SK-N-MC (cell line): ENCODE measurements at regions not wholly inside any gene's neighbourhood (a gene's known extent, or its start where the extent isn't known, plus 50 kb on each side); places are given as distances from the start of the nearest gene placed in this dataset.

Source experiments
- DNase-seq: peaks from one replicate; pipeline ENCODE4 v3.0.0-alpha.2; 2011; ENCODE audit warnings: low read depth, low spot score
- H3K27ac ChIP-seq: fragments of 200-600 bp; sonication (generic); 2 replicates; pipeline ENCODE4 v1.5.1; 2016; ENCODE audit warnings: mixed run types
- H3K36me3 ChIP-seq: fragments of 200-600 bp; sonication (generic); 2 replicates; pipeline ENCODE4 v1.6.1; 2017; ENCODE audit warnings: antibody characterized with exemption, low read length, mixed read lengths; ENCODE audit not compliant: insufficient read depth
- H3K4me3 ChIP-seq: fragments of 200-600 bp; sonication (generic); 2 replicates; pipeline ENCODE4 v1.5.1; 2016
- H3K9ac ChIP-seq: fragments of 200-600 bp; sonication (generic); 2 replicates; pipeline ENCODE4 v1.8.0; 2017; ENCODE audit warnings: mixed run types, mixed read lengths; ENCODE audit not compliant: insufficient read length
- H3K9me3 ChIP-seq: fragments of 200-600 bp; sonication (generic); 2 replicates; pipeline ENCODE4 v1.6.1; 2017; ENCODE audit warnings: low read depth, mild to moderate bottlenecking, antibody characterized with exemption, low read length, moderate library complexity, mixed read lengths
- EZH2 ChIP-seq: fragments of 200-600 bp; sonication (generic); IDR thresholded peaks from one replicate; pipeline ENCODE4 v1.6.1; 2017; ENCODE audit warnings: antibody characterized with exemption
- FOXP2 ChIP-seq: optimal IDR thresholded peaks from 2 replicates; pipeline ENCODE3; 2011; ENCODE audit warnings: mild to moderate bottlenecking, moderate library complexity; ENCODE audit not compliant: insufficient read depth; ENCODE audit errors: extremely low read length, control extremely low read depth
- POLR2AphosphoS5 ChIP-seq: IDR thresholded peaks from 2 replicates; pipeline ENCODE4 v1.6.1; 2012; ENCODE audit warnings: mild to moderate bottlenecking, low read depth, low read length, borderline replicate concordance

GRCh38 chr1:209324901-209325871 is 258.3 kb upstream of the CAMK1G start:
- no peaks in the 10 kb centered on the region for H3K9me3 ChIP-seq
- no peak for DNase-seq
- no peak overlapping the region for H3K9ac ChIP-seq
- no peaks in the 10 kb centered on the region for H3K36me3 ChIP-seq
- no peak overlapping the region for H3K4me3 ChIP-seq
- H3K27ac ChIP-seq, result no peak overlapping the region
- TF ChIP-seq POLR2AphosphoS5 (no peak), EZH2 (no peak), FOXP2 (no peak)

DNA sequence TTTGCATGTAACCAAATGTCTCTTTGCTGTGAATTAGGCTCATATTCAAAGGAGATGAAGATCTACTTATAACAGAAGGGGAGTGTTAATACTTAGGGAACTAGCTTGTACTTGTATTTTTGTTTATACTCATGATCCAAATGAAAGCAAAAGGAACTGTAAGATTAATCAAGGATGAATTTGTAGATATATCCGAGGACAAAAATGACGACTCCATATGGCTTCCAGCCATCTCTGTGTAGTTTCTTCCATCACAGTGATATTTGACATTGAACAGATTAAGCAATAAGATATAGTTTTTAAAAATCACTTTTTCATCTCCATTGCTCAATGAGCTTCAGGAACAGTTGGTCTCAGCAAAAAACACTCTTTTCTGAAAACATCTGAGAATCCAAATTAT is 257.4 kb upstream of the CAMK1G start:
- no peak for TF ChIP-seq POLR2AphosphoS5
- no peak for TF ChIP-seq EZH2
- no peaks in the 10 kb centered on the region for H3K36me3 ChIP-seq
- H3K4me3 ChIP-seq, result no peak overlapping the region
- no peak overlapping the region for H3K9ac ChIP-seq
- no peaks in the 10 kb centered on the region for H3K9me3 ChIP-seq
- DNase-seq, result no peak
- no peak overlapping the region for H3K27ac ChIP-seq

DNA sequence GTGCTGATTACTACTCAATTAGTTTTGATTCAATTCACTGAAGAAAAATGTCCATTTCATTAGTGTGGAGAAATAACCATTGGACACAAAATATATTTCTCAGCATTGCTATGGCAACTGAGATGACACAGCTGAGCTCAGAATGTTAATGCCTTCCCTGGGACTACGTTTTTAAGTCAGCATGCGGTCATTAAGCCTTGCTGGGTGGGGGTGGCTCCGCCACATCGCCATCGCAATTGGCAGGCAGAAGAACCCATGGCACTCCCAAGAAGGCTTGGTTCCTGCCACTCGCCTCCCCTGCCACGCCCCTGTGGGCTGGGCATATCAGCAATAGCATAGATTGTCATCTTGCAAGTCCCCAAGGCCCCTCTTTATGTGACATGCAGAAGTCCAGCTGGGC is 256.7 kb upstream of the CAMK1G start:
- H3K9ac ChIP-seq, result no peak overlapping the region
- H3K27ac ChIP-seq, result no peak overlapping the region
- TF ChIP-seq EZH2, result no peak
- TF ChIP-seq POLR2AphosphoS5, result no peak
- TF ChIP-seq FOXP2, result no peak
- no peaks in the 10 kb centered on the region for H3K36me3 ChIP-seq
- no peak for DNase-seq
- no peaks in the 10 kb centered on the region for H3K9me3 ChIP-seq
- H3K4me3 ChIP-seq, result no peak overlapping the region

GRCh38 chr1:209328196-209328595 is 255.3 kb upstream of the CAMK1G start:
- no peak overlapping the region for H3K27ac ChIP-seq
- no peaks in the 10 kb centered on the region for H3K9me3 ChIP-seq
- no peak overlapping the region for H3K4me3 ChIP-seq
- no peak for TF ChIP-seq FOXP2
- TF ChIP-seq EZH2, result no peak
- TF ChIP-seq POLR2AphosphoS5, result no peak
- no peaks in the 10 kb centered on the region for H3K36me3 ChIP-seq
- no peak overlapping the region for H3K9ac ChIP-seq
- DNase-seq, result no peak

- H3K4me3 ChIP-seq, result no peak overlapping the region
- no peaks in the 10 kb centered on the region for H3K9me3 ChIP-seq
- TF ChIP-seq FOXP2 (no peak), EZH2 (no peak)
- DNase-seq, result no peak
- H3K27ac ChIP-seq, result no peak overlapping the region
- no peak overlapping the region for H3K9ac ChIP-seq
- no peaks in the 10 kb centered on the region for H3K36me3 ChIP-seq
These were observed 248.3 kb upstream of the CAMK1G start for GRCh38 chr1:209335178-209335577.

DNA sequence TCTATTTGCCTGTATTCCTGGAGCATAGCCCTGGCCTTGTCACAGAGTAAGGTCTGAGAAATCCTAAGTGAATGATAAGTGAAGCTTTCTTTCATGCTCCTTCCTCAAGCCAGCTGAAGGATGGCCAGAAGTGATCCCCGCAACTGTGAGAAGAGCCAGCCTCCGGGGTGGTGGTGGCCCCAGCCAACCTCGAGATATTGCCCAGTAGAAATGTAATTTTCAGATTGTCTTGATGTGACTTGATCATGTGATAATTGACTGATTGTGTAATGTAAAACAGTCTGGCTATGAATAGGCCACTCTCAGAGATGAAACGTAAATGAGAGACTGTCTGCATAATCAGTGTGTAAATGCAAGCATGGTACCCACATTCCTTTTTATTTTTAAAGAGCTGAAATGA is 242.4 kb upstream of the CAMK1G start:
- no peaks in the 10 kb centered on the region for H3K9me3 ChIP-seq
- TF ChIP-seq POLR2AphosphoS5 (no peak), EZH2 (no peak), FOXP2 (no peak)
- no peaks in the 10 kb centered on the region for H3K36me3 ChIP-seq
- H3K9ac ChIP-seq, result no peak overlapping the region
- DNase-seq, result no peak
- H3K4me3 ChIP-seq, result no peak overlapping the region
- H3K27ac ChIP-seq, result no peak overlapping the region

DNA sequence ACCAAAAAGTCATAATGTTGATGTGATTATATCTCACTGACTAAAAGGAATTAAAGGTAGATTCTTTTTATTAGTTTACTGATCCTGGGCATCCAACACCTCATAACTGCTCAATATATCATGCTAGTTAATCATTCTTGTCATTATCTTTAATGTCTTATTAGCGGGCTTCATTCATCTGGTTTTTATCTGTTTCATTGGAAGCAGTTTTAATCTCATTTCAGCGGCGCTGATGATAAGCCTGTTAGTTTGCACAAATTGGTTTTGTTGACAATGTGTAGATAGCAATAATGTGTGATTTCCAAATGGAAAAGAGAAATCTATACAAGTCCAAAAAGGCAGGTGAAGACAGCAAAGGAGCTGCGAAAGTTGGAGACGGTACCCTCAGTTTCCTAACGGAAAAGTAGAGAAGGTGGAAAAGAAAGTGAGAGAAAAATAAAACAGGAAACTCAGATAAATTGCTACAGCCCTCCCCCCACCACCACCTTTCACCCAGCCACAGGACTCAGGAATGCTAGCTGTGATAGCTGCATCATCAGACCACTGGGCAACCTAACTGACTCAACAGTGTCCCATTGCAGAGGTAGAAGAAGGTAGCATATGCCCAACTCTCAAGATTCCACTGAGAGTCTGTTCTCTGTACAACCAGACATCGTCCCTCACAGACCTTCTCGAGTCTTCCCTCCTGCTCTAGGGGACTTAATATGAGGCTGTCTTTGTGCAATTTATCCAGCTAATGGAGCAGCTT is 241.7 kb upstream of the CAMK1G start:
- no peak overlapping the region for H3K4me3 ChIP-seq
- no peak overlapping the region for H3K9ac ChIP-seq
- no peak for TF ChIP-seq EZH2
- no peak for TF ChIP-seq POLR2AphosphoS5
- TF ChIP-seq FOXP2, result no peak
- no peaks in the 10 kb centered on the region for H3K36me3 ChIP-seq
- no peaks in the 10 kb centered on the region for H3K9me3 ChIP-seq
- no peak for DNase-seq
- H3K27ac ChIP-seq, result no peak overlapping the region

- no peaks in the 10 kb centered on the region for H3K36me3 ChIP-seq
- H3K9ac ChIP-seq, result no peak overlapping the region
- DNase-seq, result no peak
- H3K27ac ChIP-seq, result no peak overlapping the region
- no peak overlapping the region for H3K4me3 ChIP-seq
- H3K9me3 ChIP-seq, result no peaks in the 10 kb centered on the region
- no peak for TF ChIP-seq EZH2
These were observed 240.9 kb upstream of the CAMK1G start for GRCh38 chr1:209342441-209343175.
